ENCODE measurements at regions not wholly inside any gene's neighbourhood (a gene's known extent, or its start where the extent isn't known, plus 50 kb on each side); places are given as distances from the start of the nearest gene placed in this dataset.

DNA sequence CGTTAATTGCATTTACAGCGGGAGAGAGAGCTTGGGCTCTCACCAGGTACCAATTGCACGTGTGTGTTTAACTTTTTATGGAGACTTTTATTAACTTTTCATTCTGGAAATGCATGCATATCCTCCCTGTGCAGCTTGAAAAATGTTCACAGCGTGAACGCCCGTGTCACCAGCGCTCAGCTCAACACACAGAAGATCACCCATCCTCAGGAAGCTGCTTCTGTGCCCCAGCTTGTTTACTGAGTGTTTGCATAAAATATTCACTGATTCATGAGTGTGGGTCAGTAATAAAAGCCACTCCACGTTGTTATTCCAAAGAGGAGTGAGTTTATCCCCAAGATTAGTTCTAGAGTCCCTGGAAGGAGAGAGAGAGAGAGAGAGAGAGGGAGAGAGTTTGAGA lies 75.5 kb upstream of the FZD10 start:
- Histone ChIP-seq H3K36me3 (no peaks in the 10 kb centered on the region), H3K9me3 (no peaks in the 10 kb centered on the region), H3K27me3 (no peaks in the 10 kb centered on the region), H3K4me3 (ENCODE audit: low read depth, low read length) (no peak overlapping the region), H3K4me1 (no peaks in the 10 kb centered on the region)
- TF ChIP-seq, protein P1, sequence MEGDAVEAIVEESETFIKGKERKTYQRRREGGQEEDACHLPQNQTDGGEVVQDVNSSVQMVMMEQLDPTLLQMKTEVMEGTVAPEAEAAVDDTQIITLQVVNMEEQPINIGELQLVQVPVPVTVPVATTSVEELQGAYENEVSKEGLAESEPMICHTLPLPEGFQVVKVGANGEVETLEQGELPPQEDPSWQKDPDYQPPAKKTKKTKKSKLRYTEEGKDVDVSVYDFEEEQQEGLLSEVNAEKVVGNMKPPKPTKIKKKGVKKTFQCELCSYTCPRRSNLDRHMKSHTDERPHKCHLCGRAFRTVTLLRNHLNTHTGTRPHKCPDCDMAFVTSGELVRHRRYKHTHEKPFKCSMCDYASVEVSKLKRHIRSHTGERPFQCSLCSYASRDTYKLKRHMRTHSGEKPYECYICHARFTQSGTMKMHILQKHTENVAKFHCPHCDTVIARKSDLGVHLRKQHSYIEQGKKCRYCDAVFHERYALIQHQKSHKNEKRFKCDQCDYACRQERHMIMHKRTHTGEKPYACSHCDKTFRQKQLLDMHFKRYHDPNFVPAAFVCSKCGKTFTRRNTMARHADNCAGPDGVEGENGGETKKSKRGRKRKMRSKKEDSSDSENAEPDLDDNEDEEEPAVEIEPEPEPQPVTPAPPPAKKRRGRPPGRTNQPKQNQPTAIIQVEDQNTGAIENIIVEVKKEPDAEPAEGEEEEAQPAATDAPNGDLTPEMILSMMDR (IDR thresholded peaks at IDR 0.05; ENCODE audit: low read depth, low read length): no peak
- no peak for DNase-seq

DNA sequence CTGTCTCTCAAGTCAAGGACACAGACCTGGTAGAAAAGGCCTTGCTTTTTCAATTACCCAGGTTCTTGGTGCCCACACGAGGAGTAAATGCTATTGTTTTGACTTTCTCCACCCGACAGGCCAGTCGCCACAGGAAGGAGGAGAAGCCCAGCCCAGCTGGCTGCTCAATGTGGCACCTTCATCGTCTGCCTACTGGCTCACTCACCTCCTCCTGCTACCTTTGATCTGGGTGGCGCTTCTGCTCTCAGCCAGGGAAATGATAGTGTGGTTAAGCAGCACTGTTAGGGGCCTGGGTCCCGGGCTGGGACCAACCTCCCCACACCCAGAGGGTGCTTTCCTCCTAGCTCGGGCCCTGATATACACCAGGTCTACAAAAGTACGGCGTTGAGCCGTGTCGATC lies 75.0 kb upstream of the FZD10 start:
- Histone ChIP-seq H3K27me3 (no peaks in the 10 kb centered on the region), H3K9me3 (no peaks in the 10 kb centered on the region), H3K36me3 (no peaks in the 10 kb centered on the region), H3K4me3 (ENCODE audit: low read depth, low read length) (no peak overlapping the region), H3K4me1 (no peaks in the 10 kb centered on the region)
- no peak for DNase-seq
- TF ChIP-seq, protein P1 (IDR thresholded peaks at IDR 0.05; ENCODE audit: low read depth, low read length): no peak

DNA sequence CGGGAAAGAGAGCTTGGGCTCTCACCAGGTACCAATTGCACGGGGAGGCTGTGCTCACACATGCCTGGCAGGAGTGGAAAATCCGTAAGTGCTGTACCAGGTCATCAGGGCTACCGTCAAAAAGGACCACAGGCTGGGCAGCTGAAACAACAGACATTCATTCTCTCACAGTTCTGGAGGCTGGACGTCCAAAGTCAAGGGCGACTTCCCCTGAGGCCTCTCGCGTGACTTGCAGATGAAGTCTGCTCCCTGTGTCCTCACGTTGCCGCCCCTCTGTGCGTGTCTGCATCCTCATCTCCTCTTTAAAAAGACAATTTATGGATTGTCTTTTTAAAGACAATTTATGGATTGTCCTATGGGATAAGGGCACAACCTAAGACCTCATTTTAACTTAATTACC lies 73.8 kb upstream of the FZD10 start:
- Histone ChIP-seq H3K36me3 (no peaks in the 10 kb centered on the region), H3K4me3 (ENCODE audit: low read depth, low read length) (no peak overlapping the region), H3K27me3 (no peaks in the 10 kb centered on the region), H3K9me3 (no peaks in the 10 kb centered on the region), H3K4me1 (no peaks in the 10 kb centered on the region)
- TF ChIP-seq, protein P1 (IDR thresholded peaks at IDR 0.05; ENCODE audit: low read depth, low read length): no peak
- no peak for DNase-seq

DNA sequence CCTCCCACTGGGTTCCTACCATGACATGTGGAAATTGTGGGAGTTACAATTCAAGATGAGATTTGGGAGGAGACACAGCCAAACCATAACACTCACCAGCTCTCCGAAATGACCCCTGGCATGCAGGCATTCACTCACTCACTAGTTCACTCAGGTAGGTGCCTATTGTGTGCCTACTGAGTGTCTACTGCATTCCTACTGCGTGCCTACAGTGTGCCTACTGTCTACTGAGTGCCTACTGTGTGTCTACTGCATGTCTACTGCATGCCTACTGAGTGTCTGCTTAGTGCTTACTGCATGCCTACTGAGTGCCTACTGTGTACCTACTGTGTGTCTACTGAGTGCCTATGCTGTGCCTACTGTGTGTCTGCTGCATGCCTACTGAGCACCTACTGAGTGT lies 71.7 kb upstream of the FZD10 start:
- Histone ChIP-seq H3K4me1 (no peaks in the 10 kb centered on the region), H3K36me3 (no peaks in the 10 kb centered on the region), H3K9me3 (no peaks in the 10 kb centered on the region), H3K27me3 (no peaks in the 10 kb centered on the region), H3K4me3 (ENCODE audit: low read depth, low read length) (no peak overlapping the region)
- TF ChIP-seq, protein P1 (IDR thresholded peaks at IDR 0.05; ENCODE audit: low read depth, low read length): no peak
- DNase-seq: no peak

DNA sequence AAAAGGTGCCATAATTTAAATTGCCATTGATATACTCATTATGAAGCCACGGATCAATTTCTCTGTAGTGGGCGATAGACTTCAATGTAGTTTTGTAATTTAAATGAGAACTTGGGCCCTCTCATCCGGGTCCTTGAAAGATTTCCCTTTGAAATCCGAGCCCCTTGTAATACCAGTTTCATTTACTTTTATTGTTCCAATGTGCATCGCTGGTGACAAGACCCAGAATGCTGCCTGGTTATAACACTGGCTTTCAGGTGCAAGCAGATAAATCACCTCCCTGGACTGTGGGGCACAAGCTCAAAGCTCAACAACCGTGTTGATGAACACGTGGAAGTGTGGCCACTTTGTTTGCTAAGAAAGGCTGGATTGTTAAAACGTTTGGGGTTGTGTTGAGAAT lies 68.9 kb upstream of the FZD10 start:
- no peak for DNase-seq

DNA sequence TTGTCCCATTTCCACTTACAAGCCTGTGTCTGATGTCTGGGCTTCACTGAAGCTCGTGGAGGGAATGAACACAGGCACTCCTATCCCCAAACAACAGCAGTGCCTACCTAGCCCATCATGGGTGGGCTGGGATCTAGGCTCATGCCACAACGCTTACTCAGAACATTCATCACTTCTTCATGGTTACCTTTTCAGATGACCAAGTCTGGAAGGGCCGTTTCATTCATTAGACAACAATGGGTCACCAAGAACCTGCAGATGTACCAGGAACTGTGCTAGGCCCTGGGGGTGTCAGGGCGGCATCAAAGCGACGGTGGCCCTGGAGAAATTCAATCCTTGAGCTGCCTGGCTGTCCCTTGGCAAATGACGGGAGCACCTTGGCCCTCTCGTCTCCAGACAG lies 64.9 kb upstream of the FZD10 start:
- TF ChIP-seq, protein P1 (IDR thresholded peaks at IDR 0.05; ENCODE audit: low read depth, low read length): no peak
- Histone ChIP-seq H3K27me3 (no peaks in the 10 kb centered on the region), H3K9me3 (no peaks in the 10 kb centered on the region), H3K36me3 (no peaks in the 10 kb centered on the region), H3K4me3 (ENCODE audit: low read depth, low read length) (no peak overlapping the region), H3K4me1 (no peaks in the 10 kb centered on the region)
- DNase-seq: no peak

More for the DNA sequence above, 68.9 kb upstream of the FZD10 start:
- Histone ChIP-seq H3K4me3 (ENCODE audit: low read depth, low read length) (no peak overlapping the region), H3K27me3 (no peaks in the 10 kb centered on the region), H3K36me3 (no peaks in the 10 kb centered on the region), H3K9me3 (no peaks in the 10 kb centered on the region), H3K4me1 (no peaks in the 10 kb centered on the region)
- TF ChIP-seq, protein P1 (IDR thresholded peaks at IDR 0.05; ENCODE audit: low read depth, low read length): no peak

All from BE2C (cell line).